WTC11 (cell line): ENCODE measurements at regions not wholly inside any gene's neighbourhood (a gene's known extent, or its start where the extent isn't known, plus 50 kb on each side); places are given as distances from the start of the nearest gene placed in this dataset.

Source experiments
- ATAC-seq: fragments of 200-7000 bp; cut with Tn5 transposase; 2 replicates; pipeline ENCODE4 v1.10.0; 2021; ENCODE audit warnings: mild to moderate bottlenecking, moderate library complexity
- CTCF ChIA-PET: fragments of 300-600 bp; sonication (Branson Sonifier 250); formaldehyde crosslinking; loops from one replicate; lab custom pipeline; 2021; ENCODE audit warnings: antibody characterized with exemption; lab: Charles Lee
- POLR2A ChIA-PET: fragments of 350-600 bp; sonication (Branson Sonifier 250); formaldehyde crosslinking; loops from one replicate; lab custom pipeline; 2021; ENCODE audit warnings: antibody characterized with exemption; lab: Charles Lee
- DNase-seq: peaks from one replicate; pipeline ENCODE4 v3.0.0; 2021; ENCODE audit warnings: low spot score
- H3K27ac Mint-ChIP-seq: 2 replicates; pipeline ENCODE4 v1.8.0; 2021; ENCODE audit warnings: mixed read lengths
- H3K27me3 Mint-ChIP-seq: 2 replicates; pipeline ENCODE4 v1.8.0; 2021; ENCODE audit warnings: low read depth, mild to moderate bottlenecking, moderate library complexity, mixed read lengths
- H3K36me3 Mint-ChIP-seq: 2 replicates; pipeline ENCODE4 v1.8.0; 2021; ENCODE audit warnings: mixed read lengths
- H3K4me1 Mint-ChIP-seq: 2 replicates; pipeline ENCODE4 v1.8.0; 2022; ENCODE audit warnings: mixed read lengths
- H3K4me3 Mint-ChIP-seq: 2 replicates; pipeline ENCODE4 v1.8.0; 2021; ENCODE audit warnings: mild to moderate bottlenecking, moderate library complexity, mixed read lengths
- H3K9me3 Mint-ChIP-seq: 2 replicates; pipeline ENCODE4 v1.8.0; 2021; ENCODE audit warnings: mixed read lengths
- CBFB ChIP-seq: sonication (generic); formaldehyde crosslinking; IDR thresholded peaks from 2 replicates; pipeline ENCODE4 v1.8.1; 2022; ENCODE audit warnings: mild to moderate bottlenecking, low read depth, missing genetic modification reagents
- ELF4 ChIP-seq: sonication (generic); formaldehyde crosslinking; IDR thresholded peaks from 2 replicates; pipeline ENCODE4 v1.8.1; 2022; ENCODE audit warnings: low read depth, mild to moderate bottlenecking, moderate library complexity, missing genetic modification reagents
- EMX1 ChIP-seq: fragments of 250-450 bp; sonication (Bioruptor Pico); IDR thresholded peaks from 2 replicates; pipeline ENCODE4 v1.8.0; 2021; ENCODE audit warnings: mild to moderate bottlenecking
- FOXJ3 ChIP-seq: sonication (generic); formaldehyde crosslinking; IDR thresholded peaks from 2 replicates; pipeline ENCODE4 v1.9.0; 2021; ENCODE audit warnings: missing genetic modification reagents, mild to moderate bottlenecking, borderline replicate concordance
- GABPB1 ChIP-seq: sonication (generic); formaldehyde crosslinking; IDR thresholded peaks from 2 replicates; pipeline ENCODE4 v1.8.1; 2023; ENCODE audit warnings: mild to moderate bottlenecking, missing genetic modification reagents
- MXD4 ChIP-seq: fragments of 250-450 bp; sonication (Bioruptor Pico); IDR thresholded peaks from 2 replicates; pipeline ENCODE4 v1.8.0; 2021; ENCODE audit warnings: mild to moderate bottlenecking, moderate library complexity, borderline replicate concordance
- NFYB ChIP-seq: sonication (generic); formaldehyde crosslinking; conservative IDR thresholded peaks from 2 replicates; pipeline ENCODE4 v1.8.0; 2022; ENCODE audit warnings: low read depth, missing genetic modification reagents
- NR2C2 ChIP-seq: sonication (generic); formaldehyde crosslinking; IDR thresholded peaks from 2 replicates; pipeline ENCODE4 v1.8.0; 2022; ENCODE audit warnings: mild to moderate bottlenecking, missing genetic modification reagents
- TP53 ChIP-seq: sonication (generic); formaldehyde crosslinking; IDR thresholded peaks from 2 replicates; pipeline ENCODE4 v1.8.1; 2023; ENCODE audit warnings: mild to moderate bottlenecking, missing genetic modification reagents
- ZNF232 ChIP-seq: sonication (generic); formaldehyde crosslinking; IDR thresholded peaks from 2 replicates; pipeline ENCODE4 v1.8.0; 2022; ENCODE audit warnings: mild to moderate bottlenecking, missing genetic modification reagents
- ZNF396 ChIP-seq: fragments of 250-450 bp; sonication (Bioruptor Pico); IDR thresholded peaks from 2 replicates; pipeline ENCODE4 v1.8.0; 2021; ENCODE audit warnings: mild to moderate bottlenecking, moderate library complexity, borderline replicate concordance
- TF ChIP-seq, protein P1 (sequence below): sonication (generic); formaldehyde crosslinking; IDR thresholded peaks from 2 replicates; pipeline ENCODE4 v1.8.1; 2022; ENCODE audit warnings: low read depth, missing genetic modification reagents, borderline replicate concordance
- TF ChIP-seq, protein P2 (sequence below): sonication (generic); formaldehyde crosslinking; IDR thresholded peaks from 2 replicates; pipeline ENCODE4 v1.8.1; 2023; ENCODE audit warnings: mild to moderate bottlenecking, missing genetic modification reagents, moderate library complexity
- TF ChIP-seq, protein P3 (sequence below): fragments of 250-450 bp; sonication (Bioruptor Pico); IDR thresholded peaks from 2 replicates; pipeline ENCODE4 v2.1.2; 2022; ENCODE audit warnings: mild to moderate bottlenecking, moderate library complexity
- TF ChIP-seq, protein P4 (sequence below): fragments of 250-450 bp; sonication (Bioruptor Pico); conservative IDR thresholded peaks from 2 replicates; pipeline ENCODE4 v1.9.0; 2021; ENCODE audit warnings: mild to moderate bottlenecking
- TF ChIP-seq, protein P5 (sequence below): sonication (generic); formaldehyde crosslinking; IDR thresholded peaks from 2 replicates; pipeline ENCODE4 v1.8.1; 2022; ENCODE audit warnings: mild to moderate bottlenecking, missing genetic modification reagents, moderate library complexity, borderline replicate concordance
- TF ChIP-seq, protein P6 (sequence below): sonication (generic); formaldehyde crosslinking; IDR thresholded peaks from 2 replicates; pipeline ENCODE4 v1.8.0; 2022; ENCODE audit warnings: mild to moderate bottlenecking, missing genetic modification reagents
- TF ChIP-seq, protein P7 (sequence below): sonication (generic); formaldehyde crosslinking; IDR thresholded peaks from 2 replicates; pipeline ENCODE4 v1.8.1; 2022; ENCODE audit warnings: missing genetic modification reagents, borderline replicate concordance
- TF ChIP-seq, protein P8 (sequence below): sonication (generic); formaldehyde crosslinking; IDR thresholded peaks from 2 replicates; pipeline ENCODE4 v1.8.1; 2022; ENCODE audit warnings: low read depth, mild to moderate bottlenecking, moderate library complexity, missing genetic modification reagents, borderline replicate concordance
- TF ChIP-seq, protein P9 (sequence below): fragments of 250-450 bp; sonication (Bioruptor Pico); IDR thresholded peaks from 2 replicates; pipeline ENCODE4 v1.9.0; 2021; ENCODE audit warnings: mild to moderate bottlenecking

DNA sequence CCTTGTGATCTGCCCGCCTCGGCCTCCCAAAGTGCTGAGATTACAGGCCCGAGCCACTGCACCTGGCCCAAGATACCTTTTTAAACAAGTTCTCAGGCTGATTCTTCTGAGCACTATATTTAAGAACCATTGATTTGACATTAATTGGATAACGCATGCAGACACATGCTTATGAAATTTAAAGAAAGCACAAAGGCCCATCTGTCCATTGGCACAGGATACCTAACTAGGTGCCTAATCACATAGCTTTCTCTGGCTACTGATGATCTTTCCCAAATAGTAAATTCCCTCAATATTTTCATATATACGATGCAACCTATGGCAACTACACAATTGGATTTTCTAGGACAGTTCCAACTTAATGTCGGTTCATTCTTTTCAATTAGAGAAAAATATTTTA is 62.5 kb upstream of the STAM2 start:
- Mint-ChIP-seq H3K27ac (no peak overlapping the region), H3K4me1 (no peaks in the 10 kb centered on the region; the same call in 1 of the 2 replicates)
- ATAC-seq, result no peak
- no peak for DNase-seq
- TF ChIP-seq, protein P1, sequence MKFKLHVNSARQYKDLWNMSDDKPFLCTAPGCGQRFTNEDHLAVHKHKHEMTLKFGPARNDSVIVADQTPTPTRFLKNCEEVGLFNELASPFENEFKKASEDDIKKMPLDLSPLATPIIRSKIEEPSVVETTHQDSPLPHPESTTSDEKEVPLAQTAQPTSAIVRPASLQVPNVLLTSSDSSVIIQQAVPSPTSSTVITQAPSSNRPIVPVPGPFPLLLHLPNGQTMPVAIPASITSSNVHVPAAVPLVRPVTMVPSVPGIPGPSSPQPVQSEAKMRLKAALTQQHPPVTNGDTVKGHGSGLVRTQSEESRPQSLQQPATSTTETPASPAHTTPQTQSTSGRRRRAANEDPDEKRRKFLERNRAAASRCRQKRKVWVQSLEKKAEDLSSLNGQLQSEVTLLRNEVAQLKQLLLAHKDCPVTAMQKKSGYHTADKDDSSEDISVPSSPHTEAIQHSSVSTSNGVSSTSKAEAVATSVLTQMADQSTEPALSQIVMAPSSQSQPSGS (CRISPR knock-in tag), result no peak
- TF ChIP-seq, protein P2, sequence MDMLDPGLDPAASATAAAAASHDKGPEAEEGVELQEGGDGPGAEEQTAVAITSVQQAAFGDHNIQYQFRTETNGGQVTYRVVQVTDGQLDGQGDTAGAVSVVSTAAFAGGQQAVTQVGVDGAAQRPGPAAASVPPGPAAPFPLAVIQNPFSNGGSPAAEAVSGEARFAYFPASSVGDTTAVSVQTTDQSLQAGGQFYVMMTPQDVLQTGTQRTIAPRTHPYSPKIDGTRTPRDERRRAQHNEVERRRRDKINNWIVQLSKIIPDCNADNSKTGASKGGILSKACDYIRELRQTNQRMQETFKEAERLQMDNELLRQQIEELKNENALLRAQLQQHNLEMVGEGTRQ, result no peak
- TF ChIP-seq FOXJ3 (CRISPR knock-in tag), result no peak
- TF ChIP-seq, all 79 proteins: peak for 0
- Mint-ChIP-seq H3K27me3 (no peaks in the 10 kb centered on the region; the same call in 1 of the 2 replicates), H3K4me3 (no peak overlapping the region), H3K9me3 (peaks cover 24% of the 10 kb centered on the region), H3K36me3 (peaks cover 5% of the 10 kb centered on the region; the same call in 1 of the 2 replicates)
- POLR2A ChIA-PET, result no interaction called here
- CTCF ChIA-PET, result no interaction called here

DNA sequence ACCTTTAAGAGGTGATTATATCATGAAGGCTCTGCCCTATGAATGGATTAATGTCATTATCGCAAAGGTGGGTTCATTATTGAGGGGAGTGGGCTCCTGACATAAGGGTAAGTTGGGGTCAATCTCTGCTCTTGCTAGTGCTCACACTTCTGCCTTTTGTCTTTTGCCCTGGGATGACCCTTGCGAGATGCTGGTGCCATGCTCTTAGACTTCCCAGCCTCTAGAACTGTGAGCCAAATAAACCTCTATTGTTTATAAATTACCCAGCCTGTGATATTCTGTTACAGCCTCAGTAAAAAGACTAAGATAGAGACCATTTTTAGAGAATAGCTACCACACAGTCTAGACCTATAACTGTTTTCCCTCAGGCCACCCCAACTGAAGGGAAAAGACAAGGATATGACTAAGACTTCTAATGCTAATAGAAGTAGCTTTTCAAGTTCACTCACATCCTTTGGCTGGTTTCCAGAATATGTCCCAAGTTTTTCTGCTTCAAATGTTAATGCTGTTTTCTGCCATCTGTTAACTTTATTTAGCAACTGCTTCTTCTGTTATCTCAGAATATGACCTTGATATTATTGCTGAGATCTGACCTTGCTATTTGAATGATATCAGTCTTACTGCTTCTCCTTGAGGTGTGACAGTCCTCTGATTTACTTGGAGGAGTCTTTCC is 65.1 kb upstream of the STAM2 start:
- TF ChIP-seq, protein P3, sequence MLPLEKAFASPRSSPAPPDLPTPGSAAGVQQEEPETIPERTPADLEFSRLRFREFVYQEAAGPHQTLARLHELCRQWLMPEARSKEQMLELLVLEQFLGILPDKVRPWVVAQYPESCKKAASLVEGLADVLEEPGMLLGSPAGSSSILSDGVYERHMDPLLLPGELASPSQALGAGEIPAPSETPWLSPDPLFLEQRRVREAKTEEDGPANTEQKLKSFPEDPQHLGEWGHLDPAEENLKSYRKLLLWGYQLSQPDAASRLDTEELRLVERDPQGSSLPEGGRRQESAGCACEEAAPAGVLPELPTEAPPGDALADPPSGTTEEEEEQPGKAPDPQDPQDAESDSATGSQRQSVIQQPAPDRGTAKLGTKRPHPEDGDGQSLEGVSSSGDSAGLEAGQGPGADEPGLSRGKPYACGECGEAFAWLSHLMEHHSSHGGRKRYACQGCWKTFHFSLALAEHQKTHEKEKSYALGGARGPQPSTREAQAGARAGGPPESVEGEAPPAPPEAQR (CRISPR knock-in tag), result no peak
- TF ChIP-seq NFYB (CRISPR knock-in tag) (no peak), CBFB (CRISPR knock-in tag) (no peak), EMX1 (CRISPR knock-in tag) (no peak), GABPB1 (CRISPR knock-in tag) (no peak), ELF4 (CRISPR knock-in tag) (no peak), ZNF396 (CRISPR knock-in tag) (no peak), NR2C2 (CRISPR knock-in tag) (no peak), TP53 (no peak), MXD4 (CRISPR knock-in tag) (no peak), ZNF232 (CRISPR knock-in tag) (no peak)
- TF ChIP-seq, protein P4, sequence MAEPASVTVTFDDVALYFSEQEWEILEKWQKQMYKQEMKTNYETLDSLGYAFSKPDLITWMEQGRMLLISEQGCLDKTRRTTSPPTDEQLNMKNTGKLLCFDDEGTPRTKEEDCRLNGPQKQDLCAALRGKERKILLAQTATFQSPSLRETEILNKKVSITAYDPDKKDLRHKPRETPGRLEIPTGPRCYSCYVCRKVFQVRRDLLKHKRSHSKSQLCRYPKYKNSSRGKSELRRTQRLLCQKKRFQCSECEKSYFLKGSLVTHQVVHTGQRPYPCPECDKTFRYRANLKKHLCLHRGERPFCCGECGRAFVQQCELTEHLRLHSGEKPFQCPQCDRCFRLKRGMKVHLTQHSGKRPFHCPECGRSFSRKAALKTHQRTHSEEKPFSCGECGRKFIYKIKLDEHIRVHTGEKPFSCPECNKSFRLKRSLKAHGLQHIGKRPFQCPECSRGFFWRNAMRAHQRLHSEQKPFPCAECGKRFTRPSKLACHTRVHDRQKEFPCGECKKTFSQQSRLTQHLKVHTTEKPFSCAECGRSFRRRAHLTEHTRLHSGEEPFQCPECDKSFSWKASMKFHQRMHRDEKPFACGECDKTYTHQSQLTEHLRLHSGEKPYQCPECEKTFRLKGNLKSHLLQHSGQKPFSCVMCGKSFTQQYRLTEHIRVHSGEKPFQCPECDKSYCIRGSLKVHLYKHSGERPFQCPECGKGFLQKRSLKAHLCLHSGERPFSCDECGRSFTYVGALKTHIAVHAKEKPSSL, result no peak
- TF ChIP-seq, protein P5, sequence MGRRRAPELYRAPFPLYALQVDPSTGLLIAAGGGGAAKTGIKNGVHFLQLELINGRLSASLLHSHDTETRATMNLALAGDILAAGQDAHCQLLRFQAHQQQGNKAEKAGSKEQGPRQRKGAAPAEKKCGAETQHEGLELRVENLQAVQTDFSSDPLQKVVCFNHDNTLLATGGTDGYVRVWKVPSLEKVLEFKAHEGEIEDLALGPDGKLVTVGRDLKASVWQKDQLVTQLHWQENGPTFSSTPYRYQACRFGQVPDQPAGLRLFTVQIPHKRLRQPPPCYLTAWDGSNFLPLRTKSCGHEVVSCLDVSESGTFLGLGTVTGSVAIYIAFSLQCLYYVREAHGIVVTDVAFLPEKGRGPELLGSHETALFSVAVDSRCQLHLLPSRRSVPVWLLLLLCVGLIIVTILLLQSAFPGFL, result no peak
- TF ChIP-seq, protein P6, sequence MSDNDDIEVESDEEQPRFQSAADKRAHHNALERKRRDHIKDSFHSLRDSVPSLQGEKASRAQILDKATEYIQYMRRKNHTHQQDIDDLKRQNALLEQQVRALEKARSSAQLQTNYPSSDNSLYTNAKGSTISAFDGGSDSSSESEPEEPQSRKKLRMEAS, result no peak
- TF ChIP-seq, protein P7, sequence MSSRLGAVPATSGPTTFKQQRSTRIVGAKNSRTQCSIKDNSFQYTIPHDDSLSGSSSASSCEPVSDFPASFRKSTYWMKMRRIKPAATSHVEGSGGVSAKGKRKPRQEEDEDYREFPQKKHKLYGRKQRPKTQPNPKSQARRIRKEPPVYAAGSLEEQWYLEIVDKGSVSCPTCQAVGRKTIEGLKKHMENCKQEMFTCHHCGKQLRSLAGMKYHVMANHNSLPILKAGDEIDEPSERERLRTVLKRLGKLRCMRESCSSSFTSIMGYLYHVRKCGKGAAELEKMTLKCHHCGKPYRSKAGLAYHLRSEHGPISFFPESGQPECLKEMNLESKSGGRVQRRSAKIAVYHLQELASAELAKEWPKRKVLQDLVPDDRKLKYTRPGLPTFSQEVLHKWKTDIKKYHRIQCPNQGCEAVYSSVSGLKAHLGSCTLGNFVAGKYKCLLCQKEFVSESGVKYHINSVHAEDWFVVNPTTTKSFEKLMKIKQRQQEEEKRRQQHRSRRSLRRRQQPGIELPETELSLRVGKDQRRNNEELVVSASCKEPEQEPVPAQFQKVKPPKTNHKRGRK, result no peak
- TF ChIP-seq, protein P8, sequence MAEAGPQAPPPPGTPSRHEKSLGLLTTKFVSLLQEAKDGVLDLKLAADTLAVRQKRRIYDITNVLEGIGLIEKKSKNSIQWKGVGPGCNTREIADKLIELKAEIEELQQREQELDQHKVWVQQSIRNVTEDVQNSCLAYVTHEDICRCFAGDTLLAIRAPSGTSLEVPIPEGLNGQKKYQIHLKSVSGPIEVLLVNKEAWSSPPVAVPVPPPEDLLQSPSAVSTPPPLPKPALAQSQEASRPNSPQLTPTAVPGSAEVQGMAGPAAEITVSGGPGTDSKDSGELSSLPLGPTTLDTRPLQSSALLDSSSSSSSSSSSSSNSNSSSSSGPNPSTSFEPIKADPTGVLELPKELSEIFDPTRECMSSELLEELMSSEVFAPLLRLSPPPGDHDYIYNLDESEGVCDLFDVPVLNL (CRISPR knock-in tag), result no peak
- TF ChIP-seq, protein P9, sequence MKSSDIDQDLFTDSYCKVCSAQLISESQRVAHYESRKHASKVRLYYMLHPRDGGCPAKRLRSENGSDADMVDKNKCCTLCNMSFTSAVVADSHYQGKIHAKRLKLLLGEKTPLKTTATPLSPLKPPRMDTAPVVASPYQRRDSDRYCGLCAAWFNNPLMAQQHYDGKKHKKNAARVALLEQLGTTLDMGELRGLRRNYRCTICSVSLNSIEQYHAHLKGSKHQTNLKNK (CRISPR knock-in tag), result no peak
- TF ChIP-seq, all 79 proteins: peak for 0
- DNase-seq (no peak), ATAC-seq (no peak)
- peaks cover 5% of the 10 kb centered on the region; the same call in 1 of the 2 replicates for H3K36me3 Mint-ChIP-seq
- no peaks in the 10 kb centered on the region; the same call in 1 of the 2 replicates for H3K27me3 Mint-ChIP-seq
- ChIA-PET CTCF (no interaction called here), POLR2A (no interaction called here)
- H3K4me3 Mint-ChIP-seq, result no peak overlapping the region
- no peak overlapping the region for H3K27ac Mint-ChIP-seq
- peaks cover 3% of the 10 kb centered on the region for H3K4me1 Mint-ChIP-seq
- H3K9me3 Mint-ChIP-seq, result peaks cover 24% of the 10 kb centered on the region
